ENCODE measurements at regions not wholly inside any gene's neighbourhood (a gene's known extent, or its start where the extent isn't known, plus 50 kb on each side); places are given as distances from the start of the nearest gene placed in this dataset.

- H3K4me1 Mint-ChIP-seq = peaks cover 73% of the 10 kb centered on the region
- H3K27me3 Mint-ChIP-seq (ENCODE audit: low read depth) = no peaks in the 10 kb centered on the region
- no peak for TF ChIP-seq CTCF (conservative IDR thresholded peaks at IDR 0.05)
- peak; percentile 27 for DNase-seq (ENCODE audit: low read depth, low spot score)
- no peaks in the 10 kb centered on the region for H3K9me3 Mint-ChIP-seq
- no peaks in the 10 kb centered on the region for H3K36me3 Mint-ChIP-seq (ENCODE audit: low read depth)
- H3K4me3 Mint-ChIP-seq = peak overlapping the region; percentile 69
- peak overlapping the region; percentile 82 for H3K27ac Mint-ChIP-seq (ENCODE audit: unreplicated experiment)
Measured at GRCh38 chr6:139888681-139889122, 514.3 kb upstream of the CITED2 start.

GRCh38 chr6:139887275-139887674 lies 512.8 kb upstream of the CITED2 start:
- H3K4me1 Mint-ChIP-seq = peaks cover 87% of the 10 kb centered on the region
- TF ChIP-seq CTCF (conservative IDR thresholded peaks at IDR 0.05) = no peak
- no peak overlapping the region for H3K4me3 Mint-ChIP-seq
- H3K9me3 Mint-ChIP-seq = no peaks in the 10 kb centered on the region
- H3K27me3 Mint-ChIP-seq (ENCODE audit: low read depth) = no peaks in the 10 kb centered on the region
- peak overlapping the region; percentile 24 for H3K27ac Mint-ChIP-seq (ENCODE audit: unreplicated experiment)
- no peaks in the 10 kb centered on the region for H3K36me3 Mint-ChIP-seq (ENCODE audit: low read depth)
- DNase-seq (ENCODE audit: low read depth, low spot score) = no peak

GRCh38 chr6:139886396-139886795 lies 511.9 kb upstream of the CITED2 start:
- Mint-ChIP-seq H3K27ac (ENCODE audit: unreplicated experiment) (peak overlapping the region; percentile 53), H3K27me3 (ENCODE audit: low read depth) (no peaks in the 10 kb centered on the region), H3K9me3 (peaks cover 2% of the 10 kb centered on the region), H3K4me3 (no peak overlapping the region), H3K4me1 (peaks cover 90% of the 10 kb centered on the region), H3K36me3 (ENCODE audit: low read depth) (peaks cover 2% of the 10 kb centered on the region)
- no peak for TF ChIP-seq CTCF (conservative IDR thresholded peaks at IDR 0.05)
- DNase-seq (ENCODE audit: low read depth, low spot score) = no peak

- no peaks in the 10 kb centered on the region for H3K27me3 Mint-ChIP-seq (ENCODE audit: low read depth)
- peak overlapping the region; percentile 53 for H3K27ac Mint-ChIP-seq (ENCODE audit: unreplicated experiment)
- peak overlapping the region; percentile 10 for H3K4me3 Mint-ChIP-seq
- TF ChIP-seq CTCF (conservative IDR thresholded peaks at IDR 0.05) = no peak
- H3K9me3 Mint-ChIP-seq = peaks cover 2% of the 10 kb centered on the region
- peaks cover 90% of the 10 kb centered on the region for H3K4me1 Mint-ChIP-seq
- H3K36me3 Mint-ChIP-seq (ENCODE audit: low read depth) = peaks cover 2% of the 10 kb centered on the region
- no peak for DNase-seq (ENCODE audit: low read depth, low spot score)
Measured at GRCh38 chr6:139885909-139886308, 511.5 kb upstream of the CITED2 start.

- peak overlapping the region; percentile 96 for H3K27ac Mint-ChIP-seq (ENCODE audit: unreplicated experiment)
- peaks cover 3% of the 10 kb centered on the region for H3K9me3 Mint-ChIP-seq
- H3K27me3 Mint-ChIP-seq (ENCODE audit: low read depth) = no peaks in the 10 kb centered on the region
- peak overlapping the region; percentile 50 for H3K4me3 Mint-ChIP-seq
- H3K36me3 Mint-ChIP-seq (ENCODE audit: low read depth) = peaks cover 3% of the 10 kb centered on the region
- no peak for DNase-seq (ENCODE audit: low read depth, low spot score)
- peaks cover 89% of the 10 kb centered on the region for H3K4me1 Mint-ChIP-seq
- TF ChIP-seq CTCF (conservative IDR thresholded peaks at IDR 0.05) = no peak
Measured at GRCh38 chr6:139883776-139884175, 509.3 kb upstream of the CITED2 start.

Measured in neural crest cell (in vitro differentiated cells).